Inflammatory macrophage treated with lipopolysaccharide for 1 hour (primary cell): ENCODE measurements at regions not wholly inside any gene's neighbourhood (a gene's known extent, or its start where the extent isn't known, plus 50 kb on each side); places are given as distances from the start of the nearest gene placed in this dataset.

Source experiments
- DNase-seq, 2 donors: peaks; one replicate each; pipeline ENCODE4 v3.0.0-alpha.2; 2020 to 2022

- no peak for DNase-seq
Measured at GRCh38 chr7:48703466-48703865, 220.9 kb upstream of the CDC14C start.

- no peak for DNase-seq
Measured at GRCh38 chr7:48708122-48708521, 216.2 kb upstream of the CDC14C start.

GRCh38 chr7:48708635-48709034, 215.7 kb upstream of the CDC14C start:
- DNase-seq = no peak

- DNase-seq = no peak
Measured at GRCh38 chr7:48710995-48711394, 213.4 kb upstream of the CDC14C start.

- DNase-seq = peak; percentile 22 to 27
Measured at GRCh38 chr7:48718731-48719378, 205.5 kb upstream of the CDC14C start.

GRCh38 chr7:48728799-48729198, 195.5 kb upstream of the CDC14C start:
- DNase-seq = no peak

- DNase-seq = peak in 1 of 2 donors; percentile 11
Measured at GRCh38 chr7:48734695-48735406, 189.5 kb upstream of the CDC14C start.

- DNase-seq = peak; percentile 36 to 51
Measured at GRCh38 chr7:48741545-48741944, 182.8 kb upstream of the CDC14C start.

GRCh38 chr7:48742079-48742798, 182.1 kb upstream of the CDC14C start:
- DNase-seq = no peak

GRCh38 chr7:48748081-48748833, 176.1 kb upstream of the CDC14C start:
- DNase-seq = no peak

- DNase-seq = no peak
Measured at GRCh38 chr7:48755061-48755555, 169.2 kb upstream of the CDC14C start.

GRCh38 chr7:48759431-48760080, 164.8 kb upstream of the CDC14C start:
- no peak for DNase-seq

GRCh38 chr7:48760528-48761265, 163.7 kb upstream of the CDC14C start:
- DNase-seq = no peak

- DNase-seq = no peak
Measured at GRCh38 chr7:48780862-48781261, 143.5 kb upstream of the CDC14C start.

GRCh38 chr7:48781752-48782151, 142.6 kb upstream of the CDC14C start:
- DNase-seq = no peak

- DNase-seq = no peak
Measured at GRCh38 chr7:48782511-48782910, 141.8 kb upstream of the CDC14C start.

GRCh38 chr7:48786951-48787350, 137.4 kb upstream of the CDC14C start:
- DNase-seq = no peak

GRCh38 chr7:48803250-48803649, 121.1 kb upstream of the CDC14C start:
- DNase-seq = no peak

GRCh38 chr7:48806731-48807130, 117.6 kb upstream of the CDC14C start:
- DNase-seq = no peak

- no peak for DNase-seq
Measured at GRCh38 chr7:48811071-48811470, 113.3 kb upstream of the CDC14C start.

- DNase-seq = no peak
Measured at GRCh38 chr7:48813472-48813871, 110.9 kb upstream of the CDC14C start.

- DNase-seq = no peak
Measured at GRCh38 chr7:48822138-48822537, 102.2 kb upstream of the CDC14C start.
